Breast epithelium (tissue), 3 donors: ENCODE measurements at regions not wholly inside any gene's neighbourhood (a gene's known extent, or its start where the extent isn't known, plus 50 kb on each side); places are given as distances from the start of the nearest gene placed in this dataset.

Experiments used
- POLR2AphosphoS5 ChIP-seq, 3 donors: sonication (generic); formaldehyde crosslinking; IDR thresholded peaks; one replicate each; pipeline ENCODE4 v1.6.1; 2017; ENCODE audit warnings: antibody characterized with exemption in 3 of 3
- TF ChIP-seq, protein P1 (sequence below), 3 donors: fragments of 450-650 bp; IDR thresholded peaks; one replicate each; pipeline ENCODE4 v1.5.1; 2016 to 2017; ENCODE audit warnings: antibody characterized with exemption in 3 of 3, mild to moderate bottlenecking in 3 of 3, moderate library complexity in 3 of 3

- TF ChIP-seq, protein P1, sequence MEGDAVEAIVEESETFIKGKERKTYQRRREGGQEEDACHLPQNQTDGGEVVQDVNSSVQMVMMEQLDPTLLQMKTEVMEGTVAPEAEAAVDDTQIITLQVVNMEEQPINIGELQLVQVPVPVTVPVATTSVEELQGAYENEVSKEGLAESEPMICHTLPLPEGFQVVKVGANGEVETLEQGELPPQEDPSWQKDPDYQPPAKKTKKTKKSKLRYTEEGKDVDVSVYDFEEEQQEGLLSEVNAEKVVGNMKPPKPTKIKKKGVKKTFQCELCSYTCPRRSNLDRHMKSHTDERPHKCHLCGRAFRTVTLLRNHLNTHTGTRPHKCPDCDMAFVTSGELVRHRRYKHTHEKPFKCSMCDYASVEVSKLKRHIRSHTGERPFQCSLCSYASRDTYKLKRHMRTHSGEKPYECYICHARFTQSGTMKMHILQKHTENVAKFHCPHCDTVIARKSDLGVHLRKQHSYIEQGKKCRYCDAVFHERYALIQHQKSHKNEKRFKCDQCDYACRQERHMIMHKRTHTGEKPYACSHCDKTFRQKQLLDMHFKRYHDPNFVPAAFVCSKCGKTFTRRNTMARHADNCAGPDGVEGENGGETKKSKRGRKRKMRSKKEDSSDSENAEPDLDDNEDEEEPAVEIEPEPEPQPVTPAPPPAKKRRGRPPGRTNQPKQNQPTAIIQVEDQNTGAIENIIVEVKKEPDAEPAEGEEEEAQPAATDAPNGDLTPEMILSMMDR (IDR thresholded peaks at IDR 0.05) = no peak
- no peak for TF ChIP-seq POLR2AphosphoS5 (IDR thresholded peaks at IDR 0.05)
Measured at GRCh38 chrX:45815441-45815840, 614.8 kb upstream of the DIPK2B start.
